IMR-90 (cell line): ENCODE measurements at regions not wholly inside any gene's neighbourhood (a gene's known extent, or its start where the extent isn't known, plus 50 kb on each side); places are given as distances from the start of the nearest gene placed in this dataset.

Experiments used
- ATAC-seq: fragments of 200-7000 bp; cut with Tn5 transposase; 2 replicates; pipeline ENCODE4 v1.9.1; 2020; ENCODE audit warnings: low read depth, mild to moderate bottlenecking, moderate library complexity
- BruUV-seq: library from RNA; stranded (reverse); fragments of 400-500 nt; replicated peaks from 2 replicates; lab custom pipeline; 2021; lab: Mats Ljungman, UMichigan
- CTCF ChIA-PET: fragments of 300-600 bp; formaldehyde crosslinking; extraction: SDS; loops from one replicate; lab custom pipeline; 2021; ENCODE audit warnings: antibody characterized with exemption; lab: Yijun Ruan, JAX
- POLR2A ChIA-PET: fragments of 300-600 bp; sonication (Branson Sonifier 250); formaldehyde crosslinking; loops from one replicate; lab custom pipeline; 2022; ENCODE audit warnings: antibody characterized with exemption; ENCODE audit not compliant: unreplicated experiment; lab: Charles Lee
- DNase-seq: peaks from one replicate; pipeline ENCODE4 v3.0.0; 2013
- H2AFZ ChIP-seq: replicated peaks from 2 replicates; pipeline ENCODE3; 2013; ENCODE audit warnings: low read length, mild to moderate bottlenecking; ENCODE audit not compliant: poor library complexity
- H2AK5ac ChIP-seq: 2 replicates; pipeline ENCODE4 v1.6.1; 2013; ENCODE audit warnings: low read depth, low read length, inconsistent platforms
- H2AK9ac ChIP-seq: replicated peaks from 2 replicates; pipeline ENCODE3; 2013; ENCODE audit warnings: mild to moderate bottlenecking, low read depth, low read length, moderate library complexity; ENCODE audit not compliant: poor library complexity
- H2BK120ac ChIP-seq: 2 replicates; pipeline ENCODE4 v1.6.1; 2013; ENCODE audit warnings: low read depth, low read length, inconsistent platforms
- H2BK15ac ChIP-seq: 3 replicates; pipeline ENCODE4 v1.6.1; 2013; ENCODE audit warnings: low read depth, low read length, inconsistent platforms
- H2BK20ac ChIP-seq: 2 replicates; pipeline ENCODE4 v1.6.1; 2013; ENCODE audit warnings: low read depth, mild to moderate bottlenecking, inconsistent platforms, low read length, moderate library complexity
- H2BK5ac ChIP-seq: 2 replicates; pipeline ENCODE4 v1.6.1; 2013; ENCODE audit warnings: mild to moderate bottlenecking, low read depth, low read length, inconsistent platforms; ENCODE audit not compliant: poor library complexity, severe bottlenecking
- H3K14ac ChIP-seq: replicated peaks from 2 replicates; pipeline ENCODE4 v1.6.1; 2013; ENCODE audit warnings: low read depth, low read length, inconsistent platforms
- H3K18ac ChIP-seq: 2 replicates; pipeline ENCODE4 v1.6.1; 2013; ENCODE audit warnings: low read depth, low read length, control low read depth
- H3K23ac ChIP-seq: 2 replicates; pipeline ENCODE4 v1.6.1; 2013; ENCODE audit warnings: low read depth, low read length, inconsistent platforms
- H3K27ac ChIP-seq: 2 replicates; pipeline ENCODE4 v1.5.1; 2013; ENCODE audit warnings: mild to moderate bottlenecking, control low read depth, low read length; ENCODE audit not compliant: insufficient read depth
- H3K27me3 ChIP-seq: 2 replicates; pipeline ENCODE4 v1.6.1; 2013; ENCODE audit warnings: low read length; ENCODE audit not compliant: control insufficient read depth, insufficient read depth
- H3K36me3 ChIP-seq: 2 replicates; pipeline ENCODE4 v1.6.1; 2013; ENCODE audit warnings: low read length, mixed read lengths; ENCODE audit not compliant: control insufficient read depth, insufficient read depth
- H3K4ac ChIP-seq: 2 replicates; pipeline ENCODE4 v1.6.1; 2013; ENCODE audit warnings: low read depth, low read length, inconsistent platforms
- H3K4me1 ChIP-seq: 2 replicates; pipeline ENCODE4 v1.6.1; 2013; ENCODE audit warnings: low read length, mixed read lengths; ENCODE audit not compliant: control insufficient read depth, insufficient read depth
- H3K4me2 ChIP-seq: 2 replicates; pipeline ENCODE4 v1.6.1; 2013; ENCODE audit warnings: low read depth, mild to moderate bottlenecking, control low read depth, low read length, moderate library complexity
- H3K4me3 ChIP-seq: 2 replicates; pipeline ENCODE4 v1.5.1; 2013; ENCODE audit warnings: low read depth, mild to moderate bottlenecking, control low read depth, low read length, moderate library complexity; ENCODE audit not compliant: insufficient read depth
- H3K56ac ChIP-seq: 2 replicates; pipeline ENCODE4 v1.6.1; 2013; ENCODE audit warnings: low read length, inconsistent platforms; ENCODE audit not compliant: insufficient read depth; ENCODE audit errors: extremely low read depth
- H3K79me1 ChIP-seq, 2 experiments: 2 replicates each; pipeline ENCODE4 v1.6.1; 2013; ENCODE audit warnings: low read length in 2 of 2, inconsistent platforms in 1 of 2, low read depth in 1 of 2
- H3K9ac ChIP-seq: 2 replicates; pipeline ENCODE4 v1.6.1; 2013; ENCODE audit warnings: low read depth, low read length, control low read depth
- H3K9me1 ChIP-seq: 2 replicates; pipeline ENCODE4 v1.6.1; 2013; ENCODE audit warnings: low read length, inconsistent platforms; ENCODE audit not compliant: insufficient read depth
- H3K9me3 ChIP-seq: 2 replicates; pipeline ENCODE4 v1.6.1; 2013; ENCODE audit warnings: low read length; ENCODE audit not compliant: control insufficient read depth, insufficient read depth
- H4K20me1 ChIP-seq: 2 replicates; pipeline ENCODE4 v1.6.1; 2013; ENCODE audit warnings: low read length, inconsistent platforms; ENCODE audit not compliant: insufficient read depth
- H4K5ac ChIP-seq: 2 replicates; pipeline ENCODE4 v1.6.1; 2013; ENCODE audit warnings: mild to moderate bottlenecking, low read depth, low read length, control low read depth
- H4K8ac ChIP-seq, 2 experiments: 2 replicates each; pipeline ENCODE4 v1.6.1; 2013; ENCODE audit warnings: low read depth in 2 of 2, low read length in 2 of 2, control low read depth in 1 of 2, inconsistent platforms in 1 of 2
- H4K91ac ChIP-seq: 2 replicates; pipeline ENCODE4 v1.6.1; 2013; ENCODE audit warnings: low read depth, low read length, inconsistent platforms; ENCODE audit not compliant: insufficient read depth
- BHLHE40 ChIP-seq: fragments of 150-350 bp; IDR thresholded peaks from 2 replicates; pipeline ENCODE4 v1.6.1; 2016; ENCODE audit warnings: mild to moderate bottlenecking, low read depth, low read length
- CEBPB ChIP-seq: IDR thresholded peaks from 2 replicates; pipeline ENCODE4 v1.6.1; 2012; ENCODE audit warnings: low read depth, low read length, improper control_type of control experiment
- CHD1 ChIP-seq: IDR thresholded peaks from 2 replicates; pipeline ENCODE4 v1.6.1; 2012; ENCODE audit warnings: low read depth, low read length, improper control_type of control experiment
- FOS ChIP-seq: fragments of 150-350 bp; IDR thresholded peaks from 2 replicates; pipeline ENCODE4 v1.6.1; 2016; ENCODE audit warnings: low read depth, low read length
- MAFK ChIP-seq: IDR thresholded peaks from 2 replicates; pipeline ENCODE4 v1.6.1; 2012; ENCODE audit warnings: low read depth, low read length, improper control_type of control experiment
- MAZ ChIP-seq: IDR thresholded peaks from 2 replicates; pipeline ENCODE4 v1.6.1; 2012; ENCODE audit warnings: low read depth, mild to moderate bottlenecking, low read length, improper control_type of control experiment, moderate library complexity, borderline replicate concordance
- MXI1 ChIP-seq: IDR thresholded peaks from 2 replicates; pipeline ENCODE4 v1.6.1; 2012; ENCODE audit warnings: low read depth, mild to moderate bottlenecking, low read length, moderate library complexity, borderline replicate concordance
- NFE2L2 ChIP-seq: fragments of 150-350 bp; IDR thresholded peaks from 2 replicates; pipeline ENCODE4 v1.6.1; 2016; ENCODE audit warnings: low read depth, mild to moderate bottlenecking, low read length
- POLR2A ChIP-seq: IDR thresholded peaks from 2 replicates; pipeline ENCODE4 v1.6.1; 2012; ENCODE audit warnings: mild to moderate bottlenecking, low read depth, low read length
- RAD21 ChIP-seq: IDR thresholded peaks from 2 replicates; pipeline ENCODE4 v1.6.1; 2012; ENCODE audit warnings: low read length, improper control_type of control experiment
- RFX5 ChIP-seq: IDR thresholded peaks from 2 replicates; pipeline ENCODE4 v1.8.0; 2012; ENCODE audit warnings: low read depth, mild to moderate bottlenecking, low read length, moderate library complexity
- SMC3 ChIP-seq: fragments of 150-350 bp; IDR thresholded peaks from 2 replicates; pipeline ENCODE4 v1.6.1; 2016; ENCODE audit warnings: low read depth, mild to moderate bottlenecking, antibody characterized with exemption, low read length, moderate library complexity
- WGBS, 2 experiments: methylation state at CpG; one replicate each; pipeline versions ENCODE4 v1.1.5 to v1.1.7; 2013; ENCODE audit warnings: missing lambda C conversion rate in 2 of 2; ENCODE audit not compliant: insufficient read length in 1 of 2; ENCODE audit errors: extremely low coverage in 2 of 2; 5-methylcytosine and 5-hydroxymethylcytosine counted together
- dilution Hi-C: fragments of 300-500 bp; cut with HindIII; formaldehyde crosslinking; loops from one replicate; pipeline ENCODE4 v1.14.3; 2018; ENCODE audit warnings: low sequenced_read_pairs; ENCODE audit not compliant: unreplicated experiment
- in situ Hi-C: fragments of 300-500 bp; cut with MboI; formaldehyde crosslinking; loops from 3 replicates; pipeline ENCODE4 v1.14.3; 2019; ENCODE audit warnings: low sequenced_read_pairs, inconsistent platforms, mixed read lengths
- intact Hi-C: fragments of 100-400 bp; cut with micrococcal nuclease; formaldehyde crosslinking; loops from 2 replicates; pipeline ENCODE4 v1.10.0; 2022
- TF ChIP-seq, protein P1 (sequence below): fragments of 150-350 bp; IDR thresholded peaks from 2 replicates; pipeline ENCODE4 v1.6.1; 2016; ENCODE audit warnings: low read depth, mild to moderate bottlenecking, low read length, moderate library complexity, borderline replicate concordance
- TF ChIP-seq, protein P2 (sequence below): fragments of 150-350 bp; IDR thresholded peaks from 2 replicates; pipeline ENCODE4 v1.6.1; 2017; ENCODE audit warnings: mild to moderate bottlenecking, antibody characterized with exemption, low read length, low read depth
- TF ChIP-seq, protein P3 (sequence below): conservative IDR thresholded peaks from 2 replicates; pipeline ENCODE4 v1.5.1; 2012; ENCODE audit warnings: mild to moderate bottlenecking, low read depth, low read length, improper control_type of control experiment

DNA sequence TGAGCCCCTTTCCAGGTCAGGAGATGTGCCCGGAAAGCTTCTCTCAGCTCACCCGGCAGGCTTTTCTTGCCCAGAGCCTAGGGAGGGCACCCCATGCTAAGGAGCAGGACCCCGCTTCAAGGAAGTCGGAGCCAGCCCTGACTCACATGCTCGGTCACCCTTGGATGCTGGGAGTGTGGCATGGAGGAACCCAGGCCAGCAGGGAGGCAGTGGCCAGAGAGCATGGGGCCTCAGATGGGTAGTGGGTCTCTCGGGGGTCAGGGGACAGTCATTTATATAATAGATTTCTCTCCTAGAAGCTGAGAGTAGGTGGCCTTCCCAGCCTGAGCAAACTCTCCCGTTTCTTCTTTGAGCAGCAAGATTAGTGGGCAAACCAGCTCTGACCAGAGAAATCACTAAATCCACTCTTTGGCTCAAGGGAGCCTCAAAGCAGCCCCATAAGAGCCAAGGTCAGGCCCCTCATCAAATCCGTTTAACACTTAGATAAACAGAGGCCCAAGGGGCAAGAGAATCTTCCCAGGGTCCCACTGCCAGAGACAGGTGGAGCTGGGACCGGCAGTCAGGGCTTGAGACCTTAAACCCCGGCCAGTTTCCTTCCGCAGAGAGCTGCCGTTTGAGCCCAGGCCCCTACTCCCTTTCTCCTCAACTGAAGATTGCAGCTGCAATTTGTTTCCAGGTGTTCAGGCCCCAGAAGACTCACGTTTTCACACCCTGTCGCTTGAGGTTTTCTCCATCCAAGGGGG is 113.1 kb downstream of the CYP26B1 start:
- in situ Hi-C loops (no loop called here), intact Hi-C loops (no loop called here), dilution Hi-C loops (no loop called here)
- H4K8ac ChIP-seq, result no peak overlapping the region
- H3K18ac ChIP-seq, result no peak overlapping the region
- BruUV-seq, result no TSS peak
- no peak overlapping the region for H3K14ac ChIP-seq
- no peaks in the 10 kb centered on the region for H3K79me1 ChIP-seq
- no peaks in the 10 kb centered on the region for H3K9me3 ChIP-seq
- no peak overlapping the region for H3K4me3 ChIP-seq
- no peak overlapping the region for H2AFZ ChIP-seq
- CTCF ChIA-PET, result no interaction called here
- no peak overlapping the region for H3K9ac ChIP-seq
- H3K27me3 ChIP-seq, result peaks cover 3% of the 10 kb centered on the region; the same call in 1 of the 2 replicates
- 21% methylated on average over 3 of the region's 14 CpGs; no CpG with 5 or more reads in 1 of the 2 experiments for WGBS, 2 experiments
- H3K23ac ChIP-seq, result no peak overlapping the region
- DNase-seq (no peak), ATAC-seq (no peak)
- no peak overlapping the region for H2AK9ac ChIP-seq
- H3K27ac ChIP-seq, result no peak overlapping the region
- POLR2A ChIA-PET, result no interaction called here
- H2BK120ac ChIP-seq, result no peak overlapping the region
- H3K9me1 ChIP-seq, result no peaks in the 10 kb centered on the region
- H4K5ac ChIP-seq, result no peak overlapping the region
- H4K20me1 ChIP-seq, result no peaks in the 10 kb centered on the region
- H2BK20ac ChIP-seq, result no peak overlapping the region
- no peak overlapping the region for H4K91ac ChIP-seq
- no peak for TF ChIP-seq MXI1
- no peak for TF ChIP-seq RAD21
- TF ChIP-seq CHD1, result no peak
- no peak for TF ChIP-seq FOS
- TF ChIP-seq, protein P1, sequence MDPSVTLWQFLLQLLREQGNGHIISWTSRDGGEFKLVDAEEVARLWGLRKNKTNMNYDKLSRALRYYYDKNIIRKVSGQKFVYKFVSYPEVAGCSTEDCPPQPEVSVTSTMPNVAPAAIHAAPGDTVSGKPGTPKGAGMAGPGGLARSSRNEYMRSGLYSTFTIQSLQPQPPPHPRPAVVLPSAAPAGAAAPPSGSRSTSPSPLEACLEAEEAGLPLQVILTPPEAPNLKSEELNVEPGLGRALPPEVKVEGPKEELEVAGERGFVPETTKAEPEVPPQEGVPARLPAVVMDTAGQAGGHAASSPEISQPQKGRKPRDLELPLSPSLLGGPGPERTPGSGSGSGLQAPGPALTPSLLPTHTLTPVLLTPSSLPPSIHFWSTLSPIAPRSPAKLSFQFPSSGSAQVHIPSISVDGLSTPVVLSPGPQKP, result no peak
- TF ChIP-seq POLR2A, result no peak
- no peak for TF ChIP-seq MAZ
- TF ChIP-seq, protein P2, sequence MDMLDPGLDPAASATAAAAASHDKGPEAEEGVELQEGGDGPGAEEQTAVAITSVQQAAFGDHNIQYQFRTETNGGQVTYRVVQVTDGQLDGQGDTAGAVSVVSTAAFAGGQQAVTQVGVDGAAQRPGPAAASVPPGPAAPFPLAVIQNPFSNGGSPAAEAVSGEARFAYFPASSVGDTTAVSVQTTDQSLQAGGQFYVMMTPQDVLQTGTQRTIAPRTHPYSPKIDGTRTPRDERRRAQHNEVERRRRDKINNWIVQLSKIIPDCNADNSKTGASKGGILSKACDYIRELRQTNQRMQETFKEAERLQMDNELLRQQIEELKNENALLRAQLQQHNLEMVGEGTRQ, result no peak
- TF ChIP-seq SMC3, result no peak
- TF ChIP-seq MAFK, result no peak
- TF ChIP-seq BHLHE40, result no peak
- TF ChIP-seq RFX5, result no peak
- TF ChIP-seq, protein P3, sequence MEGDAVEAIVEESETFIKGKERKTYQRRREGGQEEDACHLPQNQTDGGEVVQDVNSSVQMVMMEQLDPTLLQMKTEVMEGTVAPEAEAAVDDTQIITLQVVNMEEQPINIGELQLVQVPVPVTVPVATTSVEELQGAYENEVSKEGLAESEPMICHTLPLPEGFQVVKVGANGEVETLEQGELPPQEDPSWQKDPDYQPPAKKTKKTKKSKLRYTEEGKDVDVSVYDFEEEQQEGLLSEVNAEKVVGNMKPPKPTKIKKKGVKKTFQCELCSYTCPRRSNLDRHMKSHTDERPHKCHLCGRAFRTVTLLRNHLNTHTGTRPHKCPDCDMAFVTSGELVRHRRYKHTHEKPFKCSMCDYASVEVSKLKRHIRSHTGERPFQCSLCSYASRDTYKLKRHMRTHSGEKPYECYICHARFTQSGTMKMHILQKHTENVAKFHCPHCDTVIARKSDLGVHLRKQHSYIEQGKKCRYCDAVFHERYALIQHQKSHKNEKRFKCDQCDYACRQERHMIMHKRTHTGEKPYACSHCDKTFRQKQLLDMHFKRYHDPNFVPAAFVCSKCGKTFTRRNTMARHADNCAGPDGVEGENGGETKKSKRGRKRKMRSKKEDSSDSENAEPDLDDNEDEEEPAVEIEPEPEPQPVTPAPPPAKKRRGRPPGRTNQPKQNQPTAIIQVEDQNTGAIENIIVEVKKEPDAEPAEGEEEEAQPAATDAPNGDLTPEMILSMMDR, result no peak
- TF ChIP-seq CEBPB, result no peak
- TF ChIP-seq NFE2L2, result no peak
- no peak overlapping the region for H2BK5ac ChIP-seq
- H2AK5ac ChIP-seq, result no peak overlapping the region
- H3K36me3 ChIP-seq, result no peaks in the 10 kb centered on the region
- no peak overlapping the region for H3K56ac ChIP-seq
- H3K4me1 ChIP-seq, result no peaks in the 10 kb centered on the region
- H3K4ac ChIP-seq, result no peak overlapping the region
- H3K4me2 ChIP-seq, result no peak overlapping the region
- H2BK15ac ChIP-seq, result no peak overlapping the region
